Epithelial cell of esophagus (primary cell): ENCODE measurements at regions not wholly inside any gene's neighbourhood (a gene's known extent, or its start where the extent isn't known, plus 50 kb on each side); places are given as distances from the start of the nearest gene placed in this dataset.
A peak's percentile ranks its signal among the peaks of the same experiment; 100 is the strongest.

Experiments used
- DNase-seq: peaks from one replicate; pipeline ENCODE4 v3.0.0; 2010; ENCODE audit warnings: low read depth
- H3K4me3 ChIP-seq: 2 replicates; pipeline ENCODE4 v1.5.1; 2011; ENCODE audit warnings: mild to moderate bottlenecking, low read length, control low read depth
- TF ChIP-seq, protein P1 (sequence below): IDR thresholded peaks from 2 replicates; pipeline ENCODE4 v1.5.1; 2011; ENCODE audit warnings: low read depth, mild to moderate bottlenecking, low read length, control low read depth, inconsistent platforms; ENCODE audit not compliant: insufficient read depth; ENCODE audit errors: missing control alignments

GRCh38 chr7:1290679-1291356, 58.1 kb downstream of the UNCX start:
- TF ChIP-seq, protein P1, sequence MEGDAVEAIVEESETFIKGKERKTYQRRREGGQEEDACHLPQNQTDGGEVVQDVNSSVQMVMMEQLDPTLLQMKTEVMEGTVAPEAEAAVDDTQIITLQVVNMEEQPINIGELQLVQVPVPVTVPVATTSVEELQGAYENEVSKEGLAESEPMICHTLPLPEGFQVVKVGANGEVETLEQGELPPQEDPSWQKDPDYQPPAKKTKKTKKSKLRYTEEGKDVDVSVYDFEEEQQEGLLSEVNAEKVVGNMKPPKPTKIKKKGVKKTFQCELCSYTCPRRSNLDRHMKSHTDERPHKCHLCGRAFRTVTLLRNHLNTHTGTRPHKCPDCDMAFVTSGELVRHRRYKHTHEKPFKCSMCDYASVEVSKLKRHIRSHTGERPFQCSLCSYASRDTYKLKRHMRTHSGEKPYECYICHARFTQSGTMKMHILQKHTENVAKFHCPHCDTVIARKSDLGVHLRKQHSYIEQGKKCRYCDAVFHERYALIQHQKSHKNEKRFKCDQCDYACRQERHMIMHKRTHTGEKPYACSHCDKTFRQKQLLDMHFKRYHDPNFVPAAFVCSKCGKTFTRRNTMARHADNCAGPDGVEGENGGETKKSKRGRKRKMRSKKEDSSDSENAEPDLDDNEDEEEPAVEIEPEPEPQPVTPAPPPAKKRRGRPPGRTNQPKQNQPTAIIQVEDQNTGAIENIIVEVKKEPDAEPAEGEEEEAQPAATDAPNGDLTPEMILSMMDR = no peak
- H3K4me3 ChIP-seq = peak overlapping the region; percentile 27

GRCh38 chr7:1291357-1291689, 58.7 kb downstream of the UNCX start:
- TF ChIP-seq, protein P1 = no peak

More at GRCh38 chr7:1290679-1291356, 58.1 kb downstream of the UNCX start:
- DNase-seq = no peak

DNA sequence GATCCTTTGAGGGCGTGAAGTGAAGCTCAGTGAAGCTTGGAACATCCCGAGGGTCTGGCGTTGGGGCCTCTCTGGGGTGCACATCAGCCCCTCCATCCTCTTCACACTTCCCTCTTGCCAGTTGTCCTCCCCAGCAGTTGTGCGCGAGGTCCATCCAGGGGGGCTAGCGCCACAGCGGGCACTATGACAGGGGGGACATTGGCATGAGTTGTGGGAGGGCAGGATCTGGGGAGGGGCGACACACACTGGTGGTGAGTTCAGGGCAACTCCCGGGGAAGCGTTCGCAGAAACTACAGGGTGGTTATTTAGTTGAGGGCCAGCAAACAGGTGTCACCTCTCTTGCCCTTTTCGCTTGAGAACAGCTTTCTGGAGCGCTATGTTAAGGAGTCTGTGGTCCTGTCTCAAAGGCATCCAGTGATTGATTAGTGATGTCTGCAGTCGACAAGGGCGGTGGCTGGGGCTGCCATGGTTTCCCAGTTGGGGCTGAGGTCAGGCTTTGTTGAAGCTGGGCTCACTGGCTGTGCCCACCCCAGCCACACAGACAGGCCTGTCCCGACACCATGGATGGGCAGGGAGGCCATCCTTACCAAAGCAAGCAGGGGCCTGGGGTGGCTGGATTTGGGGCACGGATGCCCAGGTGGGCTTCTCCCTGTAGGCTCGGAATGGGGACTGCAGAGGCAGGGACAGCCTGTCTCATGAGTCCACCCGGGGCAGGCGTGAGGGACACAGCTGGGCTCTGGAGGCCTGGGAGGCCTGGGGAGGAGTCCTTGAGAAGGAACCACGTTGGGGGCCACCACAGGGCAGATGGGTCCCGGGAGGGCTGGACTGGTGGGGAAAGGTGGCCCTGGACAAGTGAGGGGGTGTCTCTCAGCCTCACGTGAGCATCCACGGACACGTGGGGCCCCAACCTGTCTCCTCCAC, 59.4 kb downstream of the UNCX start:
- no peak overlapping the region for H3K4me3 ChIP-seq
- no peak for DNase-seq
- TF ChIP-seq, protein P1 = no peak

More at GRCh38 chr7:1291357-1291689, 58.7 kb downstream of the UNCX start:
- no peak overlapping the region for H3K4me3 ChIP-seq
- no peak for DNase-seq

GRCh38 chr7:1292972-1293830, 60.5 kb downstream of the UNCX start:
- no peak for DNase-seq
- no peak overlapping the region for H3K4me3 ChIP-seq

DNA sequence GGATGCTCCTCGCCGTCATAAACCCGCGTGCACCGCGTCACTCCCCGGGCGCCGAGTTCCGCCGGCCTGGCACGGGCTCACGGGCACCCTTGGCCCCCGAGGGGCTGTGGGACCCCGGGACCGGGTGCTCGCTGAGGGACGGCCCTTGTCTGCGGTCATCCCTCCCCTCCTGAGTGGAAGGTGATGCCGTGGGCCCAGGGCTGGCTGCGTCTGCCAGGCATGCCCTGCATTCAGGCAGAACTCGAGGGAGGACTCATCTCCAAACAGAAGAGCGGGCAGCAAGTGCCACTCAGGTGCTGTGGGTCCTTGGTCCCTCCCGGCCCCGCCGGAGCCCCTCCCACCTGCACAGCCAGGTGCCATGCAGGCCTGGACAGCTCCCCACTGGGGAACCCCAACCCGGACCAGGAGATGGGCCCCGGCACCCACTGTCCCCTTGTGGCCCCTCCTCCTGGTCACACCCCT, 61.3 kb downstream of the UNCX start:
- TF ChIP-seq, protein P1 = no peak
- no peak overlapping the region for H3K4me3 ChIP-seq
- DNase-seq = no peak

More at GRCh38 chr7:1292972-1293830, 60.5 kb downstream of the UNCX start:
- TF ChIP-seq, protein P1 = no peak

DNA sequence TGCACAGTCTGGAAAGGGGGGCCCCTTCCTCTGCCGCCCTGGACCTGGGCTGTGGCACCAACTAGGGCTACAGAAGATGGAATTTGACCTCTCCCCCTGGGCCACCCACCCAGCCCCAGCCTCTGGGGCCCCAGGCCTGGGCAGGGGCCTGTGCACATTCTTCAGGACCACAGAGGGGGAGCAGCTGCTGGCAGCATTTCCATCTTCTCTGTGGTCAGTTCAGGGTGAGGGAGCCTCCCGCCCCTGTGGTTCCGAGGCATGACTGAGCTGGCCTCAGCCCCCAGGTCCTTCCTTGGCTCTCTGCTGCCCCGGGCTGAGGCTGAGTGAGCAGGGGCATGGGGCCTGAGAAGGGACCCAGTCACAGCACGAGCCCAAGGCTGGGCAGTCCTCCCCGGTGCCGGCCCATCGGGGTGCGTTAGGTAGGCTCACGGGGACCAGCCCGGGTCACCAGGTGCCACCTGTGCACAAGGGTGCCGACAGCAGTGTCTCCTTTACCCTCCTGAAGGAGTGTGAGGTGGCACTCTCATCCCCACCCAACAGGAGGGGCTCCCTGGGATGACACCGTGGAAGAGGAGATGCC, 63.2 kb downstream of the UNCX start:
- no peak overlapping the region for H3K4me3 ChIP-seq
- TF ChIP-seq, protein P1 = no peak
- no peak for DNase-seq
